IPS DF 19.7 (cell line): ENCODE measurements at regions not wholly inside any gene's neighbourhood (a gene's known extent, or its start where the extent isn't known, plus 50 kb on each side); places are given as distances from the start of the nearest gene placed in this dataset.

ENCODE experiments used
- DNase-seq: peaks from one replicate; pipeline ENCODE4 v3.0.0-alpha.2; 2013; ENCODE audit warnings: low read depth, low spot score

GRCh38 chr5:27503813-27504212, 465.4 kb upstream of the CDH9 start:
- no peak for DNase-seq

- DNase-seq = no peak
Observed at GRCh38 chr5:27502236-27502635, 463.9 kb upstream of the CDH9 start.

- no peak for DNase-seq
Observed at GRCh38 chr5:27497491-27497890, 459.1 kb upstream of the CDH9 start.

GRCh38 chr5:27494887-27495286, 456.5 kb upstream of the CDH9 start:
- no peak for DNase-seq

GRCh38 chr5:27491746-27492439, 453.5 kb upstream of the CDH9 start:
- no peak for DNase-seq

GRCh38 chr5:27491047-27491446, 452.7 kb upstream of the CDH9 start:
- DNase-seq = no peak

- DNase-seq = no peak
Observed at GRCh38 chr5:27489701-27490100, 451.3 kb upstream of the CDH9 start.

- no peak for DNase-seq
Observed at GRCh38 chr5:27482663-27483062, 444.3 kb upstream of the CDH9 start.

- DNase-seq = no peak
Observed at GRCh38 chr5:27479859-27480258, 441.5 kb upstream of the CDH9 start.

- DNase-seq = no peak
Observed at GRCh38 chr5:27477550-27477949, 439.2 kb upstream of the CDH9 start.

- no peak for DNase-seq
Observed at GRCh38 chr5:27476356-27476988, 438.1 kb upstream of the CDH9 start.

GRCh38 chr5:27475063-27475462, 436.7 kb upstream of the CDH9 start:
- no peak for DNase-seq

GRCh38 chr5:27474395-27474794, 436.0 kb upstream of the CDH9 start:
- DNase-seq = no peak

- DNase-seq = no peak
Observed at GRCh38 chr5:27474047-27474309, 435.6 kb upstream of the CDH9 start.

GRCh38 chr5:27473307-27474046, 435.1 kb upstream of the CDH9 start:
- no peak for DNase-seq

GRCh38 chr5:27472871-27473270, 434.5 kb upstream of the CDH9 start:
- no peak for DNase-seq

- peak; percentile 88 for DNase-seq
Observed at GRCh38 chr5:27472000-27472763, 433.8 kb upstream of the CDH9 start.

GRCh38 chr5:27466959-27467358, 428.6 kb upstream of the CDH9 start:
- no peak for DNase-seq

GRCh38 chr5:27465140-27465539, 426.8 kb upstream of the CDH9 start:
- no peak for DNase-seq

- no peak for DNase-seq
Observed at GRCh38 chr5:27463446-27464149, 425.2 kb upstream of the CDH9 start.

GRCh38 chr5:27462936-27463335, 424.6 kb upstream of the CDH9 start:
- DNase-seq = no peak

GRCh38 chr5:27458287-27458686, 419.9 kb upstream of the CDH9 start:
- DNase-seq = no peak
